PC-9 (cell line): ENCODE measurements at regions not wholly inside any gene's neighbourhood (a gene's known extent, or its start where the extent isn't known, plus 50 kb on each side); places are given as distances from the start of the nearest gene placed in this dataset.

Source experiments
- BruUV-seq: library from RNA; stranded (reverse); fragments of 400-500 nt; replicated peaks from 2 replicates; lab custom pipeline; 2021; lab: Mats Ljungman, UMichigan
- CTCF ChIA-PET: fragments of 300-600 bp; sonication (Branson Sonifier 250); formaldehyde crosslinking; loops from one replicate; lab custom pipeline; 2022; ENCODE audit warnings: antibody characterized with exemption; lab: Charles Lee
- POLR2A ChIA-PET: fragments of 300-600 bp; sonication (Branson Sonifier 250); formaldehyde crosslinking; loops from one replicate; lab custom pipeline; 2022; ENCODE audit warnings: antibody characterized with exemption; ENCODE audit not compliant: unreplicated experiment; lab: Charles Lee
- DNase-seq, 2 experiments: peaks; one replicate each; pipeline versions ENCODE4 v3.0.0 to v3.0.0-alpha.2; 2015 to 2022; ENCODE audit warnings: mixed read lengths in 1 of 2
- H2AFZ ChIP-seq: fragments of 200-600 bp; sonication (generic); 2 replicates; pipeline ENCODE4 v1.8.1; 2017; ENCODE audit warnings: antibody characterized with exemption
- H3F3A ChIP-seq: fragments of 200-600 bp; sonication (generic); 2 replicates; pipeline ENCODE4 v1.8.1; 2017; ENCODE audit warnings: antibody characterized with exemption, mild to moderate bottlenecking, low read depth; ENCODE audit not compliant: insufficient read depth
- H3K27ac ChIP-seq: fragments of 200-600 bp; sonication (generic); 2 replicates; pipeline ENCODE4 v1.6.1; 2016; ENCODE audit warnings: mixed run types
- H3K27me3 ChIP-seq: fragments of 200-600 bp; sonication (generic); 2 replicates; pipeline ENCODE4 v1.6.1; 2016; ENCODE audit warnings: low read depth, mixed run types; ENCODE audit not compliant: insufficient read depth
- H3K36me3 ChIP-seq: fragments of 200-600 bp; sonication (generic); 2 replicates; pipeline ENCODE4 v1.6.1; 2016; ENCODE audit warnings: low read depth, mixed run types
- H3K4me1 ChIP-seq: fragments of 200-600 bp; sonication (generic); replicated peaks from 2 replicates; pipeline ENCODE4 v1.6.1; 2016; ENCODE audit warnings: mixed run types; ENCODE audit not compliant: insufficient read depth
- H3K4me2 ChIP-seq: fragments of 200-600 bp; sonication (generic); 2 replicates; pipeline ENCODE4 v1.6.1; 2017; ENCODE audit warnings: mixed run types
- H3K4me3 ChIP-seq: fragments of 200-600 bp; sonication (generic); 2 replicates; pipeline ENCODE4 v1.6.1; 2016; ENCODE audit warnings: mixed run types
- H3K79me2 ChIP-seq: fragments of 200-600 bp; sonication (generic); 2 replicates; pipeline ENCODE4 v1.6.1; 2017; ENCODE audit warnings: low read depth, mixed run types
- H3K9me2 ChIP-seq: fragments of 200-600 bp; sonication (generic); 2 replicates; pipeline ENCODE4 v1.8.1; 2017; ENCODE audit warnings: mild to moderate bottlenecking; ENCODE audit not compliant: insufficient read depth
- H3K9me3 ChIP-seq: fragments of 200-600 bp; sonication (generic); 2 replicates; pipeline ENCODE4 v1.8.1; 2016; ENCODE audit warnings: low read depth; ENCODE audit not compliant: insufficient read depth
- H4K20me1 ChIP-seq: fragments of 200-600 bp; sonication (generic); 2 replicates; pipeline ENCODE4 v1.8.1; 2017; ENCODE audit not compliant: insufficient read depth
- CTCF ChIP-seq: fragments of 200-600 bp; sonication (generic); conservative IDR thresholded peaks from 2 replicates; pipeline ENCODE4 v1.6.1; 2017; ENCODE audit warnings: mixed run types, antibody characterized with exemption, mild to moderate bottlenecking, moderate library complexity
- EZH2 ChIP-seq: fragments of 200-600 bp; sonication (generic); IDR thresholded peaks from 2 replicates; pipeline ENCODE4 v1.8.0; 2017; ENCODE audit warnings: antibody characterized with exemption, low read depth
- intact Hi-C: fragments of 100-400 bp; cut with micrococcal nuclease; formaldehyde crosslinking; loops from one replicate; pipeline ENCODE4 v1.10.0; 2022; ENCODE audit not compliant: unreplicated experiment

DNA sequence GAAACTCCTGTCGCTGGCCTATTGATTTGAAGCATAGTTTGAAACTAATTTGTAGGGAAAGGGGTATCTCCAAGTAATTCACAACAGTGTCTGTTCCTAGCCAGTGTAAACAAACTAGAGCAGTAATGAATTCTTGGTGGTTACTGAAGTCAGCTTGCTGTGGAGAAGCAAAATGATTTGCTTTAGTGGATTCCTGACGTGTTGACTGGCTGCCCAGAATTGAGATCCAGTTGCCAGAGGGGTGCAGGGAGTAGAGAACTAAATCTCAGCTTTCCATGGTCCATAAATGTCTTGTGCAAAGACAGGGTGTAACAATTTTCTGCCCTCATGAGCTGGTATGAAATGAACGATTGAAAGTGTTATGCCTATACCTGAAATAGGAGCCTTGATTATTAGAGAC is 382.5 kb upstream of the KIRREL3 start:
- Histone ChIP-seq H3K27ac (no peak overlapping the region), H4K20me1 (no peaks in the 10 kb centered on the region), H2AFZ (no peak overlapping the region), H3K79me2 (no peaks in the 10 kb centered on the region), H3K9me3 (no peaks in the 10 kb centered on the region), H3K27me3 (no peaks in the 10 kb centered on the region), H3K9me2 (no peaks in the 10 kb centered on the region), H3K4me2 (no peak overlapping the region), H3K4me1 (no peaks in the 10 kb centered on the region), H3F3A (no peaks in the 10 kb centered on the region), H3K36me3 (no peaks in the 10 kb centered on the region), H3K4me3 (no peak overlapping the region)
- DNase-seq: no peak
- no peak for TF ChIP-seq EZH2
- no peak for TF ChIP-seq CTCF
- no TSS peak for BruUV-seq
- CTCF ChIA-PET: no interaction called here
- POLR2A ChIA-PET: no interaction called here
- intact Hi-C loops: no loop called here

GRCh38 chr11:127381247-127381646 is 380.7 kb upstream of the KIRREL3 start:
- BruUV-seq: no TSS peak

GRCh38 chr11:127379686-127380085 is 379.1 kb upstream of the KIRREL3 start:
- Histone ChIP-seq H3K4me1 (no peaks in the 10 kb centered on the region), H3K27ac (no peak overlapping the region), H3K79me2 (no peaks in the 10 kb centered on the region), H3K4me2 (no peak overlapping the region), H3K36me3 (no peaks in the 10 kb centered on the region), H3K4me3 (no peak overlapping the region), H4K20me1 (no peaks in the 10 kb centered on the region), H3K9me2 (no peaks in the 10 kb centered on the region), H3K9me3 (no peaks in the 10 kb centered on the region), H3K27me3 (no peaks in the 10 kb centered on the region), H3F3A (no peaks in the 10 kb centered on the region), H2AFZ (no peak overlapping the region)
- no peak for DNase-seq
- no peak for TF ChIP-seq EZH2
- no peak for TF ChIP-seq CTCF
- ChIA-PET CTCF (no interaction called here), POLR2A (no interaction called here)
- intact Hi-C loops: no loop called here
- no TSS peak for BruUV-seq

More at GRCh38 chr11:127381247-127381646, 380.7 kb upstream of the KIRREL3 start:
- intact Hi-C loops: no loop called here
- H3K9me3 ChIP-seq: no peaks in the 10 kb centered on the region
- no peaks in the 10 kb centered on the region for H3K36me3 ChIP-seq
- H3K27me3 ChIP-seq: no peaks in the 10 kb centered on the region
- H4K20me1 ChIP-seq: no peaks in the 10 kb centered on the region
- no peak overlapping the region for H3K27ac ChIP-seq
- H3K4me1 ChIP-seq: no peaks in the 10 kb centered on the region
- no peaks in the 10 kb centered on the region for H3F3A ChIP-seq
- H3K79me2 ChIP-seq: no peaks in the 10 kb centered on the region
- H3K4me3 ChIP-seq: no peak overlapping the region
- no peak overlapping the region for H2AFZ ChIP-seq
- no peak overlapping the region for H3K4me2 ChIP-seq
- no peak for DNase-seq
- TF ChIP-seq EZH2 (no peak), CTCF (no peak)
- H3K9me2 ChIP-seq: no peaks in the 10 kb centered on the region
- ChIA-PET POLR2A (no interaction called here), CTCF (no interaction called here)
